ENCODE measurements at regions not wholly inside any gene's neighbourhood (a gene's known extent, or its start where the extent isn't known, plus 50 kb on each side); places are given as distances from the start of the nearest gene placed in this dataset.

- no peak for DNase-seq
Measured at GRCh38 chr6:156560476-156560875, 216.7 kb upstream of the ARID1B start.

GRCh38 chr6:156559162-156559690 lies 218.0 kb upstream of the ARID1B start:
- DNase-seq: no peak

- DNase-seq: no peak
Measured at GRCh38 chr6:156557911-156558259, 219.3 kb upstream of the ARID1B start.

GRCh38 chr6:156557251-156557910 lies 219.8 kb upstream of the ARID1B start:
- DNase-seq: no peak

GRCh38 chr6:156556811-156557210 lies 220.4 kb upstream of the ARID1B start:
- DNase-seq: no peak

- no peak for DNase-seq
Measured at GRCh38 chr6:156555116-156555515, 222.1 kb upstream of the ARID1B start.

GRCh38 chr6:156554160-156554559 lies 223.0 kb upstream of the ARID1B start:
- DNase-seq: no peak

GRCh38 chr6:156552849-156553248 lies 224.3 kb upstream of the ARID1B start:
- no peak for DNase-seq

- no peak for DNase-seq
Measured at GRCh38 chr6:156550949-156551348, 226.2 kb upstream of the ARID1B start.

GRCh38 chr6:156545931-156546330 lies 231.2 kb upstream of the ARID1B start:
- DNase-seq: no peak

GRCh38 chr6:156545021-156545420 lies 232.2 kb upstream of the ARID1B start:
- DNase-seq: no peak

GRCh38 chr6:156544046-156544445 lies 233.1 kb upstream of the ARID1B start:
- DNase-seq: no peak

GRCh38 chr6:156543431-156543830 lies 233.7 kb upstream of the ARID1B start:
- no peak for DNase-seq

- DNase-seq: no peak
Measured at GRCh38 chr6:156538875-156539660, 238.1 kb upstream of the ARID1B start.

GRCh38 chr6:156534594-156534993 lies 242.6 kb upstream of the ARID1B start:
- no peak for DNase-seq

- no peak for DNase-seq
Measured at GRCh38 chr6:156533872-156534524, 243.2 kb upstream of the ARID1B start.

- no peak for DNase-seq
Measured at GRCh38 chr6:156526081-156526480, 251.1 kb upstream of the ARID1B start.

- DNase-seq: no peak
Measured at GRCh38 chr6:156525541-156525940, 251.6 kb upstream of the ARID1B start.

GRCh38 chr6:156519940-156520339 lies 257.2 kb upstream of the ARID1B start:
- no peak for DNase-seq

- DNase-seq: no peak
Measured at GRCh38 chr6:156517088-156517487, 260.1 kb upstream of the ARID1B start.

- DNase-seq: no peak
Measured at GRCh38 chr6:156515242-156515641, 261.9 kb upstream of the ARID1B start.

GRCh38 chr6:156513504-156513903 lies 263.7 kb upstream of the ARID1B start:
- DNase-seq: no peak

GRCh38 chr6:156511570-156511969 lies 265.6 kb upstream of the ARID1B start:
- DNase-seq: no peak

GRCh38 chr6:156511051-156511450 lies 266.1 kb upstream of the ARID1B start:
- no peak for DNase-seq

All from SW 1271 (cell line).